ENCODE measurements at regions not wholly inside any gene's neighbourhood (a gene's known extent, or its start where the extent isn't known, plus 50 kb on each side); places are given as distances from the start of the nearest gene placed in this dataset.

- Histone ChIP-seq H3K79me2 (ENCODE audit: insufficient read depth, low read length) (no peaks in the 10 kb centered on the region), H2AFZ (ENCODE audit: low read depth, low read length) (no peak overlapping the region)
These were observed 315.4 kb upstream of the SASH1 start for GRCh38 chr6:148027201-148027600.

DNA sequence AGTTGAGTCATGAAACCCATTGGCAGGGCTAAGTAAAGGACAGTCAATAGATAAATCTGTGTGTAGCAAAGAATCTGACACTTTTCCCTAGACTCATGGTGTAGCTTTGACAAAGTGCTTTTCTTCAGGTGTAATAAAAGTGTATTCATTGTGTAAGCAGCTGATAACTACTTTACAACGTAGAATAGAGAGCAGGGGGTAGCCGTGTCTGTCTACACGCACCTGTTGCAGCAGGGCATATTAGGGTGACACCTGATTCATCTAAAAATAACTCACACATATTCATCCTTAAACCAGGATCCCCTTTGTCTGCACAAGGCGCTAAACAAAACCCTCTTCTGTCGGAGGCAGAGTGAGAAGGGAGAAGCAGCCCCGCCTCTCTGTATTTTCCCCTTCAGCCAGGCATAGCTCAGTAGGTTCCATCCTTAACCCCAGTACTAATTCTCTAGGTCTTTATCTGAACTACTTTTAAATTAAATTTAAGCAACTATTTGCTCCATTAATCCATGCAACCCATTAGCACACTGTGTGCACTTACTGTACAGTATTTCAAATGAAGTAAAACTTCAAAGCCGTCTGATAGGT, 306.7 kb upstream of the SASH1 start:
- FAIRE-seq, result no peak
- Histone ChIP-seq H3K4me2 (ENCODE audit: low read length) (no peak overlapping the region), H2AFZ (ENCODE audit: low read depth, low read length) (no peak overlapping the region), H3K27me3 (ENCODE audit: insufficient read depth, low read length) (no peaks in the 10 kb centered on the region), H3K4me1 (ENCODE audit: insufficient read depth, low read length) (no peaks in the 10 kb centered on the region), H3K36me3 (ENCODE audit: insufficient read depth, low read length) (no peaks in the 10 kb centered on the region), H3K79me2 (ENCODE audit: insufficient read depth, low read length) (no peaks in the 10 kb centered on the region), H3K27ac (ENCODE audit: low read depth, low read length) (no peak overlapping the region), H3K9ac (ENCODE audit: low read length) (no peak overlapping the region), H3K9me3 (ENCODE audit: insufficient read depth, low read depth, low read length) (no peaks in the 10 kb centered on the region), H3K4me3 (ENCODE audit: insufficient read depth, low read depth, low read length) (no peak overlapping the region), H4K20me1 (ENCODE audit: insufficient read depth, low read length) (no peaks in the 10 kb centered on the region)
- no peak for TF ChIP-seq CTCF (IDR thresholded peaks at IDR 0.05; ENCODE audit: insufficient read depth, low read depth, low read length)
- TF ChIP-seq EZH2 (IDR thresholded peaks at IDR 0.05; ENCODE audit: insufficient read depth, low read length), result no peak
- Mint-ChIP-seq H3K27ac (ENCODE audit: unreplicated experiment) (no peak overlapping the region), H3K36me3 (ENCODE audit: low read depth, unreplicated experiment) (no peaks in the 10 kb centered on the region), H3K9me3 (ENCODE audit: unreplicated experiment) (no peaks in the 10 kb centered on the region), H3K4me1 (ENCODE audit: low read depth, unreplicated experiment) (no peaks in the 10 kb centered on the region), H3K4me3 (ENCODE audit: unreplicated experiment) (no peak overlapping the region), H3K27me3 (ENCODE audit: low read depth, unreplicated experiment) (no peaks in the 10 kb centered on the region)
- no peak for DNase-seq (ENCODE audit: low read depth)

More at GRCh38 chr6:148027201-148027600, 315.4 kb upstream of the SASH1 start:
- FAIRE-seq (no peak), DNase-seq (ENCODE audit: low read depth) (no peak)
- Mint-ChIP-seq H3K9me3 (ENCODE audit: unreplicated experiment) (no peaks in the 10 kb centered on the region), H3K36me3 (ENCODE audit: low read depth, unreplicated experiment) (no peaks in the 10 kb centered on the region), H3K4me1 (ENCODE audit: low read depth, unreplicated experiment) (no peaks in the 10 kb centered on the region), H3K27me3 (ENCODE audit: low read depth, unreplicated experiment) (no peaks in the 10 kb centered on the region), H3K4me3 (ENCODE audit: unreplicated experiment) (no peak overlapping the region), H3K27ac (ENCODE audit: unreplicated experiment) (no peak overlapping the region)
- no peaks in the 10 kb centered on the region for H3K4me1 ChIP-seq (ENCODE audit: insufficient read depth, low read length)
- H4K20me1 ChIP-seq (ENCODE audit: insufficient read depth, low read length), result no peaks in the 10 kb centered on the region
- TF ChIP-seq EZH2 (IDR thresholded peaks at IDR 0.05; ENCODE audit: insufficient read depth, low read length) (no peak), CTCF (IDR thresholded peaks at IDR 0.05; ENCODE audit: insufficient read depth, low read depth, low read length) (no peak)
- no peaks in the 10 kb centered on the region for H3K27me3 ChIP-seq (ENCODE audit: insufficient read depth, low read length)
- H3K4me3 ChIP-seq (ENCODE audit: insufficient read depth, low read depth, low read length), result no peak overlapping the region
- H3K36me3 ChIP-seq (ENCODE audit: insufficient read depth, low read length), result no peaks in the 10 kb centered on the region
- H3K27ac ChIP-seq (ENCODE audit: low read depth, low read length), result no peak overlapping the region
- H3K9me3 ChIP-seq (ENCODE audit: insufficient read depth, low read depth, low read length), result no peaks in the 10 kb centered on the region
- no peak overlapping the region for H3K4me2 ChIP-seq (ENCODE audit: low read length)
- no peak overlapping the region for H3K9ac ChIP-seq (ENCODE audit: low read length)

DNA sequence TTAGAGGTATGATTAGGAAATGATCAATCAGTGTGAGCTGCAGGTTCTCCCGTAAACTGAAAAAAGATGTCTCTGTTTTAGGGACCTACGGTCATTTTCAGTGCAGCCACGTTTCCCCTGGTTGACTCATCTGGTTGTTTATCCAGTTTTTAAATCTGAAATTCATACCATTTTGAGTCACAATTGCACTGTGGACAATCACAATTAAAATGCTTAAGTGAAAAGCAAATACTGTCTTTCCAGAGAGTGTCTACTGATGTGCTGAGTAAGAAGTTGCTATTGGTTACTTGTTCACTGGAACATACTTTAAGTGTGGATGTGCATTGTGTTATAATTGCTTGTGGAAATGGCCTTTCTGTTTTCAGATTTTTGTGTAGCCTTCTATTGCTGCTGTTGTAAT, 305.1 kb upstream of the SASH1 start:
- DNase-seq (ENCODE audit: low read depth) (peak; percentile 18), FAIRE-seq (no peak)
- H3K36me3 Mint-ChIP-seq (ENCODE audit: low read depth, unreplicated experiment), result no peaks in the 10 kb centered on the region
- no peaks in the 10 kb centered on the region for H3K4me1 Mint-ChIP-seq (ENCODE audit: low read depth, unreplicated experiment)
- TF ChIP-seq EZH2 (IDR thresholded peaks at IDR 0.05; ENCODE audit: insufficient read depth, low read length) (no peak), CTCF (IDR thresholded peaks at IDR 0.05; ENCODE audit: insufficient read depth, low read depth, low read length) (no peak)
- no peaks in the 10 kb centered on the region for H3K9me3 Mint-ChIP-seq (ENCODE audit: unreplicated experiment)
- Histone ChIP-seq H3K9ac (ENCODE audit: low read length) (no peak overlapping the region), H3K27ac (ENCODE audit: low read depth, low read length) (no peak overlapping the region), H3K27me3 (ENCODE audit: insufficient read depth, low read length) (no peaks in the 10 kb centered on the region), H3K4me2 (ENCODE audit: low read length) (no peak overlapping the region), H2AFZ (ENCODE audit: low read depth, low read length) (no peak overlapping the region), H3K79me2 (ENCODE audit: insufficient read depth, low read length) (no peaks in the 10 kb centered on the region), H3K4me1 (ENCODE audit: insufficient read depth, low read length) (no peaks in the 10 kb centered on the region), H3K4me3 (ENCODE audit: insufficient read depth, low read depth, low read length) (no peak overlapping the region), H4K20me1 (ENCODE audit: insufficient read depth, low read length) (no peaks in the 10 kb centered on the region), H3K9me3 (ENCODE audit: insufficient read depth, low read depth, low read length) (no peaks in the 10 kb centered on the region), H3K36me3 (ENCODE audit: insufficient read depth, low read length) (no peaks in the 10 kb centered on the region)
- H3K27me3 Mint-ChIP-seq (ENCODE audit: low read depth, unreplicated experiment), result no peaks in the 10 kb centered on the region
- H3K27ac Mint-ChIP-seq (ENCODE audit: unreplicated experiment), result no peak overlapping the region
- H3K4me3 Mint-ChIP-seq (ENCODE audit: unreplicated experiment), result no peak overlapping the region

All from astrocyte (in vitro differentiated cells and primary cell).